DND-41 (cell line): ENCODE measurements at regions not wholly inside any gene's neighbourhood (a gene's known extent, or its start where the extent isn't known, plus 50 kb on each side); places are given as distances from the start of the nearest gene placed in this dataset.
"Not testable (repeated sequence)": the region's sequence is repeated elsewhere in the genome, so short reads cannot be mapped to it uniquely, and the experiment has no call there.

Source experiments
- CTCF ChIP-seq: IDR thresholded peaks from 2 replicates; pipeline ENCODE4 v1.5.1; 2012; ENCODE audit warnings: borderline replicate concordance, low read length, moderate library complexity, mild to moderate bottlenecking; ENCODE audit not compliant: poor library complexity, severe bottlenecking; ENCODE audit errors: extremely low read depth
- EZH2 ChIP-seq: IDR thresholded peaks from 3 replicates; pipeline ENCODE4 v1.6.1; 2012; ENCODE audit warnings: borderline replicate concordance, low read depth, mild to moderate bottlenecking, moderate library complexity, low read length, inconsistent platforms; ENCODE audit not compliant: severe bottlenecking

GRCh38 chrX:28367649-28368048, 219.6 kb upstream of the IL1RAPL1 start:
- TF ChIP-seq CTCF, EZH2: not testable (repeated sequence)
